PC-3 (cell line): ENCODE measurements at regions not wholly inside any gene's neighbourhood (a gene's known extent, or its start where the extent isn't known, plus 50 kb on each side); places are given as distances from the start of the nearest gene placed in this dataset.

Experiments
- ATAC-seq: fragments of 200-7000 bp; cut with Tn5 transposase; 2 replicates; pipeline ENCODE4 v1.9.1; 2020; ENCODE audit warnings: mild to moderate bottlenecking, moderate library complexity
- BruUV-seq: library from RNA; stranded (reverse); fragments of 400-500 nt; replicated peaks from 2 replicates; lab custom pipeline; 2021; lab: Mats Ljungman, UMichigan
- CTCF ChIA-PET: fragments of 300-600 bp; sonication (Branson Sonifier 250); formaldehyde crosslinking; loops from one replicate; lab custom pipeline; 2022; ENCODE audit warnings: antibody characterized with exemption; lab: Charles Lee
- POLR2A ChIA-PET: fragments of 300-600 bp; sonication (Branson Sonifier 250); formaldehyde crosslinking; loops from one replicate; lab custom pipeline; 2022; ENCODE audit warnings: antibody characterized with exemption; ENCODE audit not compliant: unreplicated experiment; lab: Charles Lee
- DNase-seq: peaks from one replicate; pipeline ENCODE4 v3.0.0-alpha.2; 2015
- H2AFZ ChIP-seq: fragments of 300-600 bp; sonication (generic); 2 replicates; pipeline ENCODE4 v1.6.0; 2016; ENCODE audit warnings: antibody characterized with exemption, low read length
- H3F3A ChIP-seq: fragments of 300-600 bp; sonication (generic); one replicate; pipeline ENCODE4 v1.6.0; 2017; ENCODE audit warnings: antibody characterized with exemption, low read length, control low read depth, mild to moderate bottlenecking; ENCODE audit not compliant: unreplicated experiment
- H3K27ac ChIP-seq: fragments of 300-600 bp; sonication (generic); 2 replicates; pipeline ENCODE4 v1.5.1; 2016; ENCODE audit warnings: mild to moderate bottlenecking, low read length
- H3K27me3 ChIP-seq: fragments of 300-600 bp; sonication (generic); 2 replicates; pipeline ENCODE4 v1.6.1; 2016; ENCODE audit warnings: low read length, mixed read lengths
- H3K36me3 ChIP-seq: fragments of 300-600 bp; sonication (generic); 2 replicates; pipeline ENCODE4 v1.6.1; 2016; ENCODE audit warnings: low read depth, mixed run types, low read length, mixed read lengths
- H3K4me1 ChIP-seq: fragments of 300-600 bp; sonication (generic); 2 replicates; pipeline ENCODE4 v1.5.1; 2016; ENCODE audit warnings: low read length; ENCODE audit not compliant: insufficient read depth
- H3K4me2 ChIP-seq: fragments of 300-600 bp; sonication (generic); 2 replicates; pipeline ENCODE4 v1.6.0; 2016; ENCODE audit warnings: low read length
- H3K4me3 ChIP-seq: fragments of 300-600 bp; sonication (generic); 2 replicates; pipeline ENCODE4 v1.5.1; 2016; ENCODE audit warnings: mild to moderate bottlenecking, low read length, mixed read lengths
- H3K79me2 ChIP-seq: fragments of 300-600 bp; sonication (generic); 2 replicates; pipeline ENCODE4 v1.6.1; 2017; ENCODE audit warnings: low read length, mixed read lengths
- H3K9ac ChIP-seq: fragments of 300-600 bp; sonication (generic); 2 replicates; pipeline ENCODE4 v1.6.0; 2016; ENCODE audit warnings: mild to moderate bottlenecking, low read length
- H3K9me2 ChIP-seq: fragments of 300-600 bp; sonication (generic); replicated peaks from 2 replicates; pipeline ENCODE4 v1.6.1; 2016; ENCODE audit warnings: mixed run types, low read length, mixed read lengths
- H3K9me3 ChIP-seq: fragments of 300-600 bp; sonication (generic); 2 replicates; pipeline ENCODE4 v1.6.1; 2016; ENCODE audit warnings: low read length, mixed read lengths
- H4K20me1 ChIP-seq: fragments of 300-600 bp; sonication (generic); 2 replicates; pipeline ENCODE4 v1.6.1; 2016; ENCODE audit warnings: low read length, mixed read lengths
- EZH2 ChIP-seq: fragments of 300-600 bp; sonication (generic); IDR thresholded peaks from one replicate; pipeline ENCODE4 v1.6.1; 2017; ENCODE audit warnings: antibody characterized with exemption, mild to moderate bottlenecking, low read length; ENCODE audit not compliant: unreplicated experiment
- EZH2phosphoT487 ChIP-seq: fragments of 300-600 bp; sonication (generic); IDR thresholded peaks from 2 replicates; pipeline ENCODE4 v1.6.1; 2018; ENCODE audit warnings: mild to moderate bottlenecking, antibody characterized with exemption, low read length, borderline replicate concordance
- intact Hi-C: fragments of 100-400 bp; cut with micrococcal nuclease; formaldehyde crosslinking; loops from 2 replicates; pipeline ENCODE4 v1.9.0; 2023
- TF ChIP-seq, protein P1 (sequence below): fragments of 300-600 bp; sonication (generic); conservative IDR thresholded peaks from 2 replicates; pipeline ENCODE4 v1.5.1; 2017; ENCODE audit warnings: antibody characterized with exemption, low read depth, mild to moderate bottlenecking, low read length

GRCh38 chr13:38490657-38491056 is 141.0 kb downstream of the UFM1 start:
- no peaks in the 10 kb centered on the region for H3F3A ChIP-seq
- no TSS peak for BruUV-seq
- H3K9me2 ChIP-seq = no peaks in the 10 kb centered on the region
- H3K9me3 ChIP-seq = no peaks in the 10 kb centered on the region
- H4K20me1 ChIP-seq = no peaks in the 10 kb centered on the region
- intact Hi-C loops = no loop called here
- H3K79me2 ChIP-seq = no peaks in the 10 kb centered on the region
- POLR2A ChIA-PET = no interaction called here
- CTCF ChIA-PET = no interaction called here
- H3K36me3 ChIP-seq = no peaks in the 10 kb centered on the region
- no peak overlapping the region for H2AFZ ChIP-seq
- ATAC-seq = no peak
- H3K9ac ChIP-seq = no peak overlapping the region
- H3K4me1 ChIP-seq = no peaks in the 10 kb centered on the region
- no peak overlapping the region for H3K4me3 ChIP-seq
- H3K27ac ChIP-seq = no peak overlapping the region
- H3K4me2 ChIP-seq = no peak overlapping the region
- peaks cover 5% of the 10 kb centered on the region; the same call in 1 of the 2 replicates for H3K27me3 ChIP-seq
- TF ChIP-seq EZH2phosphoT487 = no peak
- TF ChIP-seq, protein P1, sequence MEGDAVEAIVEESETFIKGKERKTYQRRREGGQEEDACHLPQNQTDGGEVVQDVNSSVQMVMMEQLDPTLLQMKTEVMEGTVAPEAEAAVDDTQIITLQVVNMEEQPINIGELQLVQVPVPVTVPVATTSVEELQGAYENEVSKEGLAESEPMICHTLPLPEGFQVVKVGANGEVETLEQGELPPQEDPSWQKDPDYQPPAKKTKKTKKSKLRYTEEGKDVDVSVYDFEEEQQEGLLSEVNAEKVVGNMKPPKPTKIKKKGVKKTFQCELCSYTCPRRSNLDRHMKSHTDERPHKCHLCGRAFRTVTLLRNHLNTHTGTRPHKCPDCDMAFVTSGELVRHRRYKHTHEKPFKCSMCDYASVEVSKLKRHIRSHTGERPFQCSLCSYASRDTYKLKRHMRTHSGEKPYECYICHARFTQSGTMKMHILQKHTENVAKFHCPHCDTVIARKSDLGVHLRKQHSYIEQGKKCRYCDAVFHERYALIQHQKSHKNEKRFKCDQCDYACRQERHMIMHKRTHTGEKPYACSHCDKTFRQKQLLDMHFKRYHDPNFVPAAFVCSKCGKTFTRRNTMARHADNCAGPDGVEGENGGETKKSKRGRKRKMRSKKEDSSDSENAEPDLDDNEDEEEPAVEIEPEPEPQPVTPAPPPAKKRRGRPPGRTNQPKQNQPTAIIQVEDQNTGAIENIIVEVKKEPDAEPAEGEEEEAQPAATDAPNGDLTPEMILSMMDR = no peak
- TF ChIP-seq EZH2 = no peak
- DNase-seq = no peak

DNA sequence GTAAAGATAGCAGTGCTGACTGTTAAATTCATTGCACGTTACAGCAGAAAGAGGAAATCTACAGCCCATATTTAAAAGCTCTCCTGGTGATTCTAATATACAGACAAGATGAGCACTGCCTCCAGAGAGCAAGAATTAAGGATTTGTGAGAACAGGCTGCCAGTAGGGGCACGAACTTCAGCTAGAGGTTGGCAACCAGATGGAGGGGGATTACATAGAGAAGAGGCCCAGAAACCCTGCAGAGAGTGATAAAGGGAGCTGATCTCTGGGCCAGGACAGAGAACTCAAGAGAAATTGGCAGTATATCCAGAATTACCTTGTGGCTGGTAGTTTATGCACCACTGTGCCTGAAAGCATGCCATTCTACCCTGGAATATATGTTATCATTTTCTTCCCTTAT is 144.8 kb downstream of the UFM1 start:
- Histone ChIP-seq H3K9ac (no peak overlapping the region), H3F3A (no peaks in the 10 kb centered on the region), H3K4me3 (no peak overlapping the region), H3K27ac (no peak overlapping the region), H3K9me2 (no peaks in the 10 kb centered on the region), H3K27me3 (peaks cover 5% of the 10 kb centered on the region; the same call in 1 of the 2 replicates), H3K4me1 (no peaks in the 10 kb centered on the region), H3K4me2 (no peak overlapping the region), H4K20me1 (no peaks in the 10 kb centered on the region), H3K36me3 (no peaks in the 10 kb centered on the region), H3K79me2 (no peaks in the 10 kb centered on the region), H2AFZ (no peak overlapping the region), H3K9me3 (no peaks in the 10 kb centered on the region)
- CTCF ChIA-PET = no interaction called here
- BruUV-seq = no TSS peak
- POLR2A ChIA-PET = no interaction called here
- intact Hi-C loops = no loop called here
- TF ChIP-seq EZH2 = no peak
- TF ChIP-seq, protein P1 = no peak
- TF ChIP-seq EZH2phosphoT487 = no peak
- ATAC-seq = no peak
- no peak for DNase-seq

GRCh38 chr13:38496917-38497316 is 147.3 kb downstream of the UFM1 start:
- no peaks in the 10 kb centered on the region for H3K9me2 ChIP-seq
- H3K27ac ChIP-seq = no peak overlapping the region
- H3K4me3 ChIP-seq = no peak overlapping the region
- no peak overlapping the region for H3K4me2 ChIP-seq
- no peaks in the 10 kb centered on the region for H3F3A ChIP-seq
- intact Hi-C loops = no loop called here
- POLR2A ChIA-PET = no interaction called here
- DNase-seq (no peak), ATAC-seq (no peak)
- no peaks in the 10 kb centered on the region for H3K36me3 ChIP-seq
- no peak overlapping the region for H2AFZ ChIP-seq
- BruUV-seq = no TSS peak
- H3K4me1 ChIP-seq = no peaks in the 10 kb centered on the region
- H3K9ac ChIP-seq = no peak overlapping the region
- no peak for TF ChIP-seq EZH2
- TF ChIP-seq, protein P1 = no peak
- TF ChIP-seq EZH2phosphoT487 = no peak
- no peaks in the 10 kb centered on the region for H4K20me1 ChIP-seq
- no peaks in the 10 kb centered on the region for H3K79me2 ChIP-seq
- peaks cover 5% of the 10 kb centered on the region; the same call in 1 of the 2 replicates for H3K27me3 ChIP-seq
- CTCF ChIA-PET = no interaction called here
- H3K9me3 ChIP-seq = no peaks in the 10 kb centered on the region
